ENCODE measurements at regions not wholly inside any gene's neighbourhood (a gene's known extent, or its start where the extent isn't known, plus 50 kb on each side); places are given as distances from the start of the nearest gene placed in this dataset.

DNA sequence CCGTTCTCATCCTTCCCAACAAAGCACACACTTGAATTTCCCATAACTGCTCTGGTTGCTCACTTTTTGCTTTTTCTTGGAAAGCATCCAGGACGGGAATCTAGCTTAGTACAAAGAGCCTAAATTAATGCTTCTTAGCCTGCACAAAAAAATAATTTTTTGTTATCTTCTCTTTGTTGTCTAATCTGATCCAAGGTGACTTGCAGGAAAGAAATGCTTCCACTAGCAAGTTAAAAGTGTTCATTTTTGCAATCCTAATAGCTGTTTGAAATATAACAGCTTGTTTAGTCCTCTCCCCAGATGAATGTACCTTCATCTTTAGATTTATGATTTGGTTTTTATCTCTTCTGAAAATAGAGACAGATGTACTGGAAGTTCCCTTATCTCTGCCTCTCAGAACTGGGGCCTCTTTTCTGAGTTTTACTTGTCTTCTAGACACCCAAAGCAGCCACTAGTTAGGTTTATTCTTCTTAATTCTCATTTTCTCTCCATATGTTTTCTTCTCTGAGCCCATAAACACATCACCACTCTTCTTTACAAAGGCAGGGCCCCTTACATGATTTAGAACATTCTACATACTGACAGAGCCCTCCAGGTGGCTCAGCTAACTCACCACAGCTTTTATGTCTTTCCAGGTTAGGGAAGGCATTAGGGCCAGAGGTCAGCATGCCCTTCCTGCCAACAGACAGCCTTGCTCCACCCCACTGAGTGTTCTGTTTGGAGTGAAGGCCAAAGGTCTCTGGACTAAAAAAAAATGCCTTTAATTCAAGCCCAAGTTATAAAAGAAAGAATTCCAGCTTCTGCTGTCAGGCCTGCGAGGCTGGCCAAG, 74.7 kb upstream of the MAP4K3 start:
- H3K4me1 ChIP-seq (ENCODE audit: control insufficient read depth, insufficient read depth, low read length): peaks cover 12% of the 10 kb centered on the region
- H3K36me3 Mint-ChIP-seq (ENCODE audit: low read depth): no peaks in the 10 kb centered on the region
- H3K4me3 ChIP-seq (ENCODE audit: low read length): no peak overlapping the region
- H3K9me3 Mint-ChIP-seq: no peaks in the 10 kb centered on the region
- H3K9ac ChIP-seq (ENCODE audit: extremely low read depth, low read length, poor library complexity, severe bottlenecking): no peak overlapping the region
- H3K4me1 Mint-ChIP-seq: peaks cover 38% of the 10 kb centered on the region
- H3K27ac ChIP-seq (ENCODE audit: low read depth, low read length): no peak overlapping the region
- no peak for DNase-seq
- no peaks in the 10 kb centered on the region for H3K27me3 ChIP-seq (ENCODE audit: control insufficient read depth, insufficient read depth, low read length, poor library complexity, severe bottlenecking)
- H3K27ac Mint-ChIP-seq: no peak overlapping the region
- H3K36me3 ChIP-seq (ENCODE audit: control insufficient read depth, insufficient read depth, low read length): no peaks in the 10 kb centered on the region
- no peak overlapping the region for H3K4me3 Mint-ChIP-seq
- 93% methylated on average over 3 of the region's 3 CpGs for WGBS, 2 experiments (ENCODE audit: insufficient coverage in 1 of 2, insufficient read length in 1 of 2)
- TF ChIP-seq, protein P1, sequence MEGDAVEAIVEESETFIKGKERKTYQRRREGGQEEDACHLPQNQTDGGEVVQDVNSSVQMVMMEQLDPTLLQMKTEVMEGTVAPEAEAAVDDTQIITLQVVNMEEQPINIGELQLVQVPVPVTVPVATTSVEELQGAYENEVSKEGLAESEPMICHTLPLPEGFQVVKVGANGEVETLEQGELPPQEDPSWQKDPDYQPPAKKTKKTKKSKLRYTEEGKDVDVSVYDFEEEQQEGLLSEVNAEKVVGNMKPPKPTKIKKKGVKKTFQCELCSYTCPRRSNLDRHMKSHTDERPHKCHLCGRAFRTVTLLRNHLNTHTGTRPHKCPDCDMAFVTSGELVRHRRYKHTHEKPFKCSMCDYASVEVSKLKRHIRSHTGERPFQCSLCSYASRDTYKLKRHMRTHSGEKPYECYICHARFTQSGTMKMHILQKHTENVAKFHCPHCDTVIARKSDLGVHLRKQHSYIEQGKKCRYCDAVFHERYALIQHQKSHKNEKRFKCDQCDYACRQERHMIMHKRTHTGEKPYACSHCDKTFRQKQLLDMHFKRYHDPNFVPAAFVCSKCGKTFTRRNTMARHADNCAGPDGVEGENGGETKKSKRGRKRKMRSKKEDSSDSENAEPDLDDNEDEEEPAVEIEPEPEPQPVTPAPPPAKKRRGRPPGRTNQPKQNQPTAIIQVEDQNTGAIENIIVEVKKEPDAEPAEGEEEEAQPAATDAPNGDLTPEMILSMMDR (conservative IDR thresholded peaks at IDR 0.05): peak; percentile 13
- no peaks in the 10 kb centered on the region for H3K27me3 Mint-ChIP-seq (ENCODE audit: insufficient read depth)
- no peaks in the 10 kb centered on the region for H3K9me3 ChIP-seq (ENCODE audit: control insufficient read depth, low read length)

DNA sequence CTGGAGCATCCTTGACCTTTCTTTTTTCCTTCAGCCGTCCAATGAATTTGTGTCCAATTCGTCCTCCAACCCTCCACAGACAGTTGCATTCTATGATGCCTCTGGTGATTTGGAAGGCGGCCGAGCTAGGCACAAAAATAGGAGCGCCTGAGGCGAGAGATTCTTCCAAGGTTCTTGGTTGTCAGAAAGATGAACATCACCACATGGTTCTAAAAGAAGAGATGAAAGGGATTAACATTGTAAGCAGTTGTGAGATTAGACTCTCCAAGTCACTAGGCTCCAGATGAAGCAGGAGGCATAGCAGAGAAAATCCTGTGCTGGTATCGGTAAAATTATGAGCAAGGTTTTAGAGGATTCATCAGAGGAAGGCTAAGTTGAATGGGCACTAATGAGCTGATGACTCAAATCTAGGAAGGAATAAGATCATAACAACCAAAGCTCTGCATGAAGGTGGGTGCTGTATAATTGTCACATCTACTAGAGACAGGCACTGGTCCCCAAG, 75.4 kb upstream of the MAP4K3 start:
- Histone ChIP-seq H3K36me3 (ENCODE audit: control insufficient read depth, insufficient read depth, low read length) (no peaks in the 10 kb centered on the region), H3K27ac (ENCODE audit: low read depth, low read length) (peak overlapping the region; percentile 27), H3K9me3 (ENCODE audit: control insufficient read depth, low read length) (no peaks in the 10 kb centered on the region), H3K27me3 (ENCODE audit: control insufficient read depth, insufficient read depth, low read length, poor library complexity, severe bottlenecking) (no peaks in the 10 kb centered on the region), H3K9ac (ENCODE audit: extremely low read depth, low read length, poor library complexity, severe bottlenecking) (no peak overlapping the region), H3K4me3 (ENCODE audit: low read length) (no peak overlapping the region), H3K4me1 (ENCODE audit: control insufficient read depth, insufficient read depth, low read length) (peaks cover 13% of the 10 kb centered on the region)
- TF ChIP-seq, protein P1 (conservative IDR thresholded peaks at IDR 0.05): no peak
- no peaks in the 10 kb centered on the region for H3K27me3 Mint-ChIP-seq (ENCODE audit: insufficient read depth)
- H3K36me3 Mint-ChIP-seq (ENCODE audit: low read depth): no peaks in the 10 kb centered on the region
- no peak overlapping the region for H3K4me3 Mint-ChIP-seq
- no peaks in the 10 kb centered on the region for H3K9me3 Mint-ChIP-seq
- peaks cover 45% of the 10 kb centered on the region for H3K4me1 Mint-ChIP-seq
- 78 to 87% methylated on average over 7 of the region's 7 CpGs for WGBS, 2 experiments (ENCODE audit: insufficient coverage in 1 of 2, insufficient read length in 1 of 2)
- DNase-seq: no peak
- H3K27ac Mint-ChIP-seq: no peak overlapping the region

DNA sequence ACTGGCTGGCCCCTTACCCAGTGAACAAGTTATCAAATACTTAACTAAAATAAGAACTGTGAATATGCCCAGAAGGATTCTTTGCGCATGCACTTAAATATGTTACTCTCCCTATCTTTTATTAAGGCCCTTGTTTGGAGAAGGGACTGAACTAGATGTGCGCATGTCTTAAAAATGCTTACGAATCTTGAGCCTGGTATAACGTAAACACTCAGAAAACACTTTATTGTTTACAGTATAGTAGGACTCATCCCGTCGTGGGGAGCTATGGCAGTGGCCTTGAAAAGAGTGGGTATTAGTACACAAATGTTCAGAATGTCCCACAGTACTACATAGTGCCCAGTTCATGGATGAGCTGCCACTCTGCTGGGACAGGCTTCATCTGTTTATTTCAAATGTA, 75.9 kb upstream of the MAP4K3 start:
- Mint-ChIP-seq H3K9me3 (no peaks in the 10 kb centered on the region), H3K36me3 (ENCODE audit: low read depth) (no peaks in the 10 kb centered on the region), H3K27me3 (ENCODE audit: insufficient read depth) (no peaks in the 10 kb centered on the region), H3K4me3 (no peak overlapping the region), H3K27ac (no peak overlapping the region), H3K4me1 (peaks cover 49% of the 10 kb centered on the region)
- Histone ChIP-seq H3K27ac (ENCODE audit: low read depth, low read length) (peak overlapping the region; percentile 27), H3K27me3 (ENCODE audit: control insufficient read depth, insufficient read depth, low read length, poor library complexity, severe bottlenecking) (no peaks in the 10 kb centered on the region), H3K36me3 (ENCODE audit: control insufficient read depth, insufficient read depth, low read length) (no peaks in the 10 kb centered on the region), H3K9ac (ENCODE audit: extremely low read depth, low read length, poor library complexity, severe bottlenecking) (no peak overlapping the region), H3K4me3 (ENCODE audit: low read length) (no peak overlapping the region), H3K9me3 (ENCODE audit: control insufficient read depth, low read length) (no peaks in the 10 kb centered on the region), H3K4me1 (ENCODE audit: control insufficient read depth, insufficient read depth, low read length) (peaks cover 13% of the 10 kb centered on the region)
- no peak for DNase-seq
- 93 to 100% methylated on average over 6 of the region's 6 CpGs for WGBS, 2 experiments (ENCODE audit: insufficient coverage in 1 of 2, insufficient read length in 1 of 2)
- TF ChIP-seq, protein P1 (conservative IDR thresholded peaks at IDR 0.05): no peak

Data from endodermal cell (in vitro differentiated cells).